GM21529 (cell line): ENCODE measurements at regions not wholly inside any gene's neighbourhood (a gene's known extent, or its start where the extent isn't known, plus 50 kb on each side); places are given as distances from the start of the nearest gene placed in this dataset.
A peak's percentile ranks its signal among the peaks of the same experiment; 100 is the strongest.
"Not testable (repeated sequence)": the region's sequence is repeated elsewhere in the genome, so short reads cannot be mapped to it uniquely, and the experiment has no call there.

Experiments used
- ATAC-seq: cut with Tn5 transposase; IDR thresholded peaks from one replicate; pipeline ENCODE4 v1.9.1; 2021; ENCODE audit not compliant: unreplicated experiment

DNA sequence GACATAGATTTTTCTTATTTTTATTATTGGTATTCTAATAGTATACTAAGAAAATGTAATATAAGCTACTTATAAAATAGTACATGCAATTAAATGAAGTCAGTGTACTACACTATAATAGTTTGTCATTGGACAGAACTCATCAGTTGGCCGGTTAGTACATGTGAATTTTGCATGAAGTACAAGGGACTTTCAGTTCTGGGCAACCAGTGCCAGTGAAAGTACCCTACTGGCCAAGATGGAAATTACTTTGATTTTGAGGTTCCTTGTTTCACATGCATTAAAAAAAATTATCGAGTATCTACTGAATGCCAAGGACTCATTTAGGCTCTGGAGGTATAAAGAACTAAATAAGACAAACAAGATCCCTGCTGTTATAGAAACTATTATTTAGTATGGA is 213.4 kb upstream of the ELL2 start:
- no peak for ATAC-seq

DNA sequence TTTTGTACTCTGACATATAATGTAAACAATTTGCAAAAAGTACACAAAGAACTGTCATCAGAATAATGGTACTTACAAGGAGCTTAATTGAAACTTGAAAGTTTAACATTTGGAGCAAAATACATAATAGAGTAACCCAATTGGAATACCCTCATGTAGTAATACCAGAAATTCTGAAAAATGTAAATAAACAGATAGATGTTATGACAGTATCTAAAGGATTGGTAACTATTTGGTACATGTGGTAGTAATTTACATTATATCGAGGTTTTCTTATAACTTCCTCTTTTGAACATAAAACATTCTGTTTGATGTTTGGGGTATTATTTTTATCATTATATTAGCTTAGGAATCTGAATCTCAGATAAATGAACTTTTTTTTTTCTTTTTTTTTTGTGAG is 211.7 kb upstream of the ELL2 start:
- no peak for ATAC-seq

DNA sequence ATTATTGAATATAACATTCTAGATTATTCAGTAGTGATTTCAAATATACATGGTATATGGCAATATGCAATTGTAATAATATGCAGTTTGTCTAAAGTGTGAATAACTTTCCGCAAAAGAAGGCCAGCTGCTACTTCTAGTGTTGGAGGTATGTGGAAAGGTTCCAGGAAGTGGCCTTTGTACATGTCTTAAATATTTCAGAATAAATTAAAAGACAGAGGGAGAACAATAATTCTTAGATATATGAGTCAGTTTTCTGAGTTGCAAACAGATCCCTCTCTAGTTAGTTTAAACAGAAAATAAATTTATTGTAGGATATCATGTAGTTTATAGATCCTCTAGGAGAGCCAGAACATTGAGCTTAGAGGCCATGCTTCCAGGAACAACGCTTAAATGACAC is 210.8 kb upstream of the ELL2 start:
- ATAC-seq, result no peak

DNA sequence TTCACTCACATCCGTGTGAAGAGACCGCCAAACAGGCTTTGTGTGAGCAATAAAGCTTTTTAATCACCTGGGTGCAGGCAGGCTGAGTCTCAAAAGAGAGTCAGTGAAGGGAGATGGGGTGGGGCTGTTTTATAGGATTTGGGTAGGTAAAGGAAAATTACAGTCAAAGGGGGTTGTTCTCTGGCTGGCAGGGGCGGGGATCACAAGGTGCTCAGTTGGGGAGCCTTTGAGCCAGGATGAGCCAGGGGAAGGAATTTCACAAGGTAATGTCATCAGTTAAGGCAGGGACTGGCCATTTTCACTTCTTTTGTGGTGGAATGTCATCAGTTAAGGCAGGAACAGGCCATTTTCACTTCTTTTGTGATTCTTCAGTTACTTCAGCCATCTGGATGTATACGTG is 210.3 kb upstream of the ELL2 start:
- ATAC-seq, result not testable (repeated sequence)

DNA sequence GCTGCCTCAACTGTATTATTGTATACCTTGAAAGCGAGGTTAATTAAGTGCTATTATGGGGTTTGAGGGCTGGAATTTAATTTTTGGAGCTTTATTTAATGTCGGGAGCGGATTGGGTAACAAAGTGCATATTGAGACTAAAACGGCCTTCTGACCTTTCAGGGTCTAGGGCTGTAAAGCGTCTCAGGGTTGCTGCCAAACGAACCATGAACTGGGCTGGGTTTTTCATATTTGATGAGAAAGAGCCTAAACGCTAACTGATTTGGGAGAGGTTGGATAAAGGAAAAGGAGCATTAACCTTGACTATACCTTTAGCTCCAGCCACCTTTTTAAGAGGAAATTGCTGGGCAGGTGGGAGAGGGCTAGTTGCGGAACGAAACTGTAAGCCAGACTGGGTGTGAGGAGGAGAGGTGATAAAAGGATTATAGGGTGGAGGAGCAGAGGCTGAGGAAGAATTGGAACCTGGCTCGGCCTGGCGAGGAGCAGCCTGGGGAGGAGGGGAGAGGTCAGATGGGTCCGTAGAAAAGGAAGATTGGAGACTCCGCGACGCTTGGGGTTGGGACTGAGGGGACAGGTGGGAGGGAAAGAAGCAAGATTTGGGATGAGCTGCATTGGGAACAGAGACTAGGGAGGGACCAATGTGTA is 209.0 kb upstream of the ELL2 start:
- ATAC-seq, result not testable (repeated sequence)

DNA sequence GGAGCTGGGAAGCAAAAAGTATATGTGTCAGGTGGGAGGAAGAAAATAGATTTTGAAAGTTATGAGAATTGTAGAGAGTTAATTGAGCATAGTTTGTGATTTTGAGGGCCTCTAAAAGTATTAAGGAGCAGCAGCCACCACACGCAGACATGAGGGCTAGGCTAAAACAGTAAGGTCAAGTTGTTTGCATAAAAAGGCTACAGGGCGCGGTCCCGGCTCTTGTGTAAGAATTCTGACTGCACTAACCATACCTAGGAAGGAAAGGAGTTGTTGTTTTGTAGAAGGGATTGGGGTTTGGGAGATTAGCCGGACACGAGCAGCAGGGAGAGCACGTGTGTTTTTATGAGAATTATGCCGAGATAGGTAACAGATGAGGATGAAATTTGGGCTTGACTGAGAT is 207.2 kb upstream of the ELL2 start:
- ATAC-seq, result not testable (repeated sequence)

DNA sequence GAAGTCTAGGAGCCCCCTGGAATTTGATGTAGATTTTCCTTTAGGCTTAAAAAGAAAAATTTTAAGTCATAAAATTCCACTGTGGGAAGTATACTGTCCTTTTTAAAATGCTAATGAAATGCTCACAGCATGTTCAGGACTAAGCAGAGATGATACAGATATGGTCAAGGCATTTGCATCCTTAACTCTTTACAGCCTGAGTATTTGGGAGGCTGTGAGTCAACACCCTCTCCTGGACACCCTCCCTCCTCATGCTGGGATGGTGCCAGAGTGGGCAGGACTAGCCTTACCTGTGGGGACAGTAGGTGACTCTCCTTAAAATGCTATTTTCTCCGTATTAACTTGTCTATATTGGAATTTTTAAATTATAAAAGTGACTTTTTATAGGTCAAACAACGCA is 197.4 kb upstream of the ELL2 start:
- ATAC-seq, result no peak

DNA sequence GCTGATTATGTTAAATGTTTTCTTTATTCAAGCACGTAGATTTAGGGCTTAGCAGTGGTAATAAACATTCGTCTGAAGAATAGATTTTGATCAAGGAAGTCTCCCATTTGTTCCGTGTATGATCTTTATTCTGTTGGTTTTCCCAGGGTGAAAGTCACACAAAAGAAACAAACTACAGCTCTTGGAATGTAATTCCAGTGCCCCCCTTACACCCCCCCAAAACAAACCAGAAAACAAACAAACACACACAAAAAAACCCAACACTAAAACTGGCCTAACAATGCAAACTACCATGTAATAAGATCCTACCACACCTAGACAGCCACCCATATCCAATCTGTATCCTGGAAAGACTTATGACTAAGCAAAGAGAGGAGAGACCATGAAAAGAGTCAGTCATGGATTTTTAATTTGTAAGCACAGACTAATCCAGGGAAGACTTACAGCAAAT is 196.2 kb upstream of the ELL2 start:
- ATAC-seq, result no peak

DNA sequence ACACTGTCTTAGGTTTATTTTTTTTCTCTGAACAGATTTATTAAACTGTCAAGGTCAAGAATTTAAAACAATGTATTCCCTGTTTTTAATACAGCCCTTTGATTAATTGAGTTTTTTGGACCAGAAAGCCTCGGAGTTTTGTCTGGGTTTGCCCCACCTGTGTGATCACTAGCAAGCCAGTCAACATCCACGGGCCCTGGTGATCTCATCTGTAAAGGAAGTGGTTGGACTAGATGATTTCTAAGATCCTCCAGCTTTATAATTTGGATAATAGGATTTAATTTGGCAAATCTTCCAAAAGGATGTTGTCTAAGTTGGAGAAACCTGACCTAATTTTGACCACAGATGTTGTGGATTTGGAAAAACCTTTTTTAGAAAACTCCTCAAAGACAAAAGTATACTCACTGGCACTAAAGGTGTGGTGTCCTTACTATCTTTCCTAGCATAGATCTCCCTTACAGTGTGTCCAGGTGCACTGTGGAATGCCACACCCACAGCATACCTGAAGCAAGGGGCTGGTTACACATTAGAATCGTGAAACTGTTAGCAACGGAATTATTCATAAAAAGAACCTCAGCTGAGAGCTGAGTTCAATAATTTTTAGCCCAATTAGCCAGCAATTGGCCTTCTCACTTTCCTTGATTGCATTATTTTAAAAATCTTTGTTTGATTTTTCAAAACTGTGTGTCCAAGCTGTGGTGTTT is 195.6 kb upstream of the ELL2 start:
- no peak for ATAC-seq

DNA sequence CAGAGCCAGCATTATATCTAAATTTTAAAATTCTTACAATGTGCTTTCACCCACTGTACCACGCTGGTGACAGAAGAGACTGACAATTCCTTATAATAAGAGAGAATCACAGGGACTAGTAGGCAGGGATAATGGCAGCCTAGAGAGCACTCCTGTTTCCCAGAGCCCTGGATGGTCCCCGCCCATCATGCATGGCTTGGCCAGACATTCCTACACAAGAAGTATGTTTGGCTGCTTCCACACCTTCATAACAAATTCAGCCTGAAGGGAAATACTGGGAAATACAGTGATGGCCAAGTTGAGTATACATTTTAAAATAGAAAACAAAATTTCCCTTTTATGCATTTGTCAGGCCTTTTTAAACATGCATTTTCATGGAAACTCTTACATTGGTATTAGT is 193.5 kb upstream of the ELL2 start:
- ATAC-seq, result no peak

DNA sequence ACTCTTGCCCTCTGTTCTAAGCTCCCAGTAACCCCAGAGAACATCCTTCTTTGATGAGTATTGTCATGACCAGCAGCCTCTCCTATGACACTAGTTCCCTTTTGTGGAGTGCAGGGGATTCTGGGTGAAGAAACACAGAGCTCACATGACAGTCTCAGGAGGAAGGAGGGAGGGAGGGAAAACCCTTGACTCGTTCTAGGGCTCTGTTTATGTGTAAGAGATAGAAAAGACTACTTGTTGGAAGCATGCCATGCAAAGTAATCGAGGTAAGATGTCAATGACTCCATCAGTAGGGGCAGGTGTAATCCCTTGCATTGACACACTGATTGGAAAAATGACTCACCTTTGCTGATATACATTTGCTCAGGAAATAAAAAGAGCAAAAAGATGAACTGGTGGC is 190.2 kb upstream of the ELL2 start:
- no peak for ATAC-seq

DNA sequence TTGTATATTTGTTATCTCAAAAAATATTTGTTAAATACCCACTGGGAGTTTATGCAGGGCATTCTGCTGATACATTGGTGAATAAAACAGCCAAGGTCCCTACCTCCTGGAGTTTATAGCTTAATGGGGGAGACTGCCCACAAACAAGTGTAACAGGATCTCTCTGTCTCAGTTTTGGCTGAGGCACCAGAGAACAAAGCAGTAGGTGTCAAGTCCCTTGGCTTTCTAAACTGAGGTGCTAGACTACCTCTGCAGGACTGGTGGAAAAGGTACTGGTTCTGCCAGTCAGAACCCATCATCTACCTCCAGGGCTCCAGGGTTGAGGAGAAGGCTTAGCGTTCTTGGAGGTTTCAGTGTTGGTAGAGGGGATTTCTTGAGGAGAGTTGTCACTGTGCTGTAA is 188.4 kb upstream of the ELL2 start:
- no peak for ATAC-seq

DNA sequence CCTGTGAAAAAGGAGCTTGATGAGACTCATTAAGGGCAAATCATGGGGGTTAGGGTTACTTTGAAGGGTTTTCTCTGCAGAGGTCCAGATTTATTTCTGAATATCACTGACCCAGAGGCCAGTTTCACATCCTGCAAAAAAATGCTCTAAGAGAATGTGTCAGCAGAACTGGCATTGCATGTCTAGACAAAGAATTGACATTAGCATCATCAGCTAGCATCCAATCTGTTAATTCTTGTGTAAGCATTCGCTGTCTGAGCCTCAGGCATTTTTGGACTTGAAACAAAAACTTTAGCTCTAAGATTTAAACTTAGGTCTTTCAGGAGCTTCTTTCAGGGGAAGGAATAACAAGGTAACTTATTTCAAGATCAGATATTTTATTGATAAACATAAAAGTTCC is 187.9 kb upstream of the ELL2 start:
- ATAC-seq, result no peak

DNA sequence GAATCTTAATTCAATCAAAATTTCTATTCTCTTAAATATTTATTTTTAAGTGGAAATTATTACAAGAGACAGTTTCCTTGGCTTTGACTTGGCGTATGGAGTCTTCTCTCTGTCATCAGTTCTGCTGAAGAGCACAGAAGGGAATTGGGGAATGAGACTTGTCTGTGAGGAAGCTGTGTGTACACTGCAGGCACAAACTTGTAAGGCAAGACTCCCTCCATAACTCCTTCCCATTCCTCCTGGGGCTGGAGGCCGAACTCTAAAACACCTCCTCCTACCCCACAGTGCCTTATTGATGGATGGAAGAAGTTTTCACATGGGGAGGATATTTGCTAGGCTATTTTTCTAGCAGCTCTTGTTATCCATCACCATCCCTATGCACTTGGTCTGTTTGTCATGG is 187.4 kb upstream of the ELL2 start:
- no peak for ATAC-seq

DNA sequence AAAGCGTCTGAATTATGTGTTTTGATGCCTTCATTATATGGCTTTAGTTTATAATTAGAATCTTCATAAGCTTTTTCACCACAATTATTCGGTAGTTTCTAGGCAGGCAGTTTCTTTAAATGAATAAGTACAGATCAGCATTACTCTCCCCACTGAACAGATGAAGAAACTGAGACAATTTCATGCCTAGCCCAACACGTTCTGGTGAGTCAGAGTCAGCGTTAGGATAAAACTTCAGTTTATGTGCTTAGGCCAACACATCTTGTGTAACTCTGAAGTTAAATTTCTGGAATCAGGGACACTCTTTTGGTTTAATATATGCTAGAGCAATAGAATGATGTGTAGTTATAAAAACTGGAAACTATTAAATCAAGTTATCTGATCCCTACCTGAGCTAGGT is 186.7 kb upstream of the ELL2 start:
- no peak for ATAC-seq

DNA sequence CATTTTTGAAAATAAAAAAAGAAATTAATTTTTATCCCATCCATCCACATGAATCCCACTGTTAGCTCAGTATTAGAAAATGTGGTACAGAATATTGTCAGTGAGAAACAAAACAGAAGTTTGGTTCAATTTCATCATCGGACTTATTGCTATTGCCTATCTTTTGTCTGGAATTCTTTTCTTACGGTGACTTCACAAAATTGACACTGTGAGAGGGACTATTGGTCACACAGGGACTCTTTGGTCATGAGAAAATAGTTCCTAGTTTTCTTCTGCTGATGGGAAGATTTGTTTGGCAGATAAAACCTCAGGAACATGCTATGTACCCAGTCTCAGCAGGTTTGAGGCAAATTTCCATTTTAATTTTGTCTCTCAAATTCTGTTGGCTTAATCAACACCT is 186.2 kb upstream of the ELL2 start:
- no peak for ATAC-seq

DNA sequence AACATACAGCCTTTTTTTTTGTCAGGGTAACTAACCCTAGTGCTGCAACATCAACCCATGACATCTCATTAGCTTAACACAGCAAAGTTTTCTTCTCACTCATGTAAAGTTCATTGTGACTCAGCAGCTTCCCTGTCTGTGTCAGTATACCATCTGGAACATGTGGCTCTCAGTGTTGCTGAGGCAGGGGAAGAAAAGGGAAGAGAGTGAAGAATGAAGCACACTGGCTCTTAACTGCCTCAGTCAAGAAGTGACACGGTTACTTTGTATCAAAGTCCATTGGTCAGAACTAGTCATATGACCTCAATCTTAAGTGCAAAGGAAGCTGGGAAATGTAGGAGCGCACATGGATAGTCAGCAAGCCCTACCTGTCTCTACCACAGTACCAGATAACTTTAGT is 185.0 kb upstream of the ELL2 start:
- ATAC-seq, result peak; percentile 80

DNA sequence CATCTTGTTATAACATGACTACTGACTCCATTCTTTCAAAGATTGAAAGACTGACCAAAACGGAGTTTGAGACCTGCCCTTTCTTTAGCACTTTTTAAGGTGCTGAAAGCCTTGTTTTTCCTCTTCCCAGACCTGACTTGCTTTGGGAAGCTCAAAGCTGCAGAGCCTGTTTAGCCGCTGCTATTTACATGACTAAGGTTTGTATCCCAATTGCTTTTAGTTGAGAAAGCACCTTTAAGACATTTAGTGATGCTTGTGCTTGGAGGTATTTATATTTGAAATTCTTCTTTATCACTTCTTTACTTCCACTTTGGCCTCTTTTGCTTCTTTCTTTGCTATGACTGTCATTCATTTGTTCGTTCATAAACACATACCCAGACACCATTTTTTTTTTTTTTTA is 182.6 kb upstream of the ELL2 start:
- no peak for ATAC-seq

DNA sequence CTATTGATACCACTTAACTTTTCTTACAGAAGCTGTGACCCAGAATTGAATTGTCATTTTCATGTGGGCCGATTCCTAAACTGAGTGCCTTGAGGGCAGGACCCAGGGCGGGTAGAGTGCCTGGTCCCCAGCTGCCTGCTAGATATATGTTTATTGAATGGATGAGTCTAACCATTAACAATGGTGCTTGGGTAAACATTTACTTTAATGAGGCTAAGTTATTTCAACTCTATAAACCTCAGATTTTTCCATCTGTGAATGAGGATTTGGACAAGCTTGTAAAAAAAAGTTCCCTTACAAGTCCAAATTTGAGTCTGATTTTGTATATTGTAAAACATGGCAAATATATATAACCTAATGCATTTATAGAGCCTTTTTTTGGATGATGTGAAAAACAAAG is 181.8 kb upstream of the ELL2 start:
- no peak for ATAC-seq

DNA sequence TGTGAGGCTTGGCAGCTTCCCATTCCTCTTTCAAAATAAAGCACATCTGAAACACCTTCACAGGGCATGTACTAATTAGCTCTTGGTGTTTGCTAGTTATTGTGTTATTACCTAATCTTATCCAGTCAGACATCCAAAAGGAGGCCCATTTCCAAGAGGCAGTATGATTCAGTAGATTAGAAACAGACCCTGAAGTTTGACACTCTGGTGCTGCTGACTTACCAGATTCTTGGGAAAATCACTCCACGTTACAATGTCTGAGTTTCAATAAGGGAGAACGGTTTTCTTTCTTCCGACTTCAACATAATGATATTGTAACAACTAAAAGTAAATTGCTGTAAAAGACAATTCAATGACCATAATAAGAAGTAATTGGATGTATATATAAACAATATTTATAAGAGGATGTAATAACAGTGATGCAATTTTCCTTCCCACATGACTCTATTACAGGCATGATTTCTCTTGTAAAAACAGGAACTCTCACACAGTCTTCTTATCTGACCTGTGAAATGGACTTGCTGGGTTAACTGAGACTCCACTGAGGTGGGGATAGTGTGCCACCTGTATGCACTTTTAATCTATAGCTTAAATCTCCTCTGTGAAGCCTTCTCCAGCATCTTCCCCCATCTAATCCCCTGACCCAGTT is 181.3 kb upstream of the ELL2 start:
- no peak for ATAC-seq

DNA sequence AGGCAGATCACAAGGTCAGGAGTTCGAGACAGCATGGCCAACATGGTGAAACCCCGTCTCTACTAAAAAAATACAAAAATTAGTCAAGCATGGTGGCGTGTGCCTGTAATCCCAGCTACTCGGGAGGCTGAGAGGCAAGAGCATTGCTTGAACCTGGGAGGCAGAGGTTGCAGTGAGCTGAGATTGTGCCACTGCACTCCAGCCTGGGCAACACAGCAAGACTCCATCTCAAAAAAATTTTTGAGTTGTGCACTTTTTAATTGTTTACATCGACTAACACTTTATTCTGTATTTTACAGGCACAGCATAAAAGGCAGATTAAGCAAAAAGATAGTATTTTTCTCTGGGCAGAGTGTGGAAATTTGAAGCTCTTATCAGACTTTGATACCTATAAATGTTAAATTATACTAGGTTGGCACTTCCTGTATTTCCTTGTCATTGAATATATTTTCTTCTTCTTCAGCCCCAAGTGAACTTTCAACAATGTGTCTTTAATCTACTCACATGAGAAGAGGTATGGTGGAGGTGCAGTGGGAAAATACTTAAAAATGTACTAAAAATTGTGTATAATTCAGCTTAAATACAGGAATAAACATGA is 180.6 kb upstream of the ELL2 start:
- ATAC-seq, result no peak

DNA sequence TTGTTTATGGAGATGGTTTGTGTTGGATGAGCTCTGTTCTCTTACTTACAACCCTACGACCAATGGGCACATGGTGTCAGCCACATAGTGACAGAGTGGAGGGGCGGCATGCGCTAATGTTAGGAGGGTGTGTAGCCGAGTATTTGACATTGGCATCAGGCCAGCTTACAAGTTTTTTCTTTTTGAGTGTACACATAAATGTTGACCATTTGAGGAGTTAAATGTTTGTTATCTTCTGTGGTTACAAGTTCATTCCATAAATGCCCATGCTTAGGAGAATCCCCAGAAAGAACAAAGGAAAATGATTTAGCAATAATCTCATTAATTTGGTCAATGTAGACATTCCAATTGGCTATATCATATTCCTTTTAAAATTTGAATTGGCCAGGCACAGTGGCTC is 180.1 kb upstream of the ELL2 start:
- ATAC-seq, result no peak
